ENCODE measurements at regions not wholly inside any gene's neighbourhood (a gene's known extent, or its start where the extent isn't known, plus 50 kb on each side); places are given as distances from the start of the nearest gene placed in this dataset.

GRCh38 chr12:73181244-73181643, 909.1 kb downstream of the TRHDE start:
- no CpG with 5 or more reads among the region's 7 CpGs for whole genome bisulfite sequencing (ENCODE audit: insufficient coverage)
- H3K79me2 ChIP-seq (ENCODE audit: insufficient read depth, low read length): no peaks in the 10 kb centered on the region

GRCh38 chr12:73185403-73185802, 913.2 kb downstream of the TRHDE start:
- H3K27ac Mint-ChIP-seq: no peak overlapping the region
- no peaks in the 10 kb centered on the region for H4K20me1 ChIP-seq (ENCODE audit: insufficient read depth, low read length)
- no peaks in the 10 kb centered on the region for H3K27me3 ChIP-seq (ENCODE audit: control insufficient read depth in 2 of 2, insufficient read depth in 2 of 2, low read length in 2 of 2)
- no peaks in the 10 kb centered on the region for H3K27me3 Mint-ChIP-seq (ENCODE audit: low read depth in 3 of 3)
- H3K4me1 Mint-ChIP-seq: no peaks in the 10 kb centered on the region
- H3K27ac ChIP-seq (ENCODE audit: low read depth in 1 of 2, low read length in 2 of 2): no peak overlapping the region
- intact Hi-C loops (cut with micrococcal nuclease): no loop called here
- no peak for TF ChIP-seq CTCF (IDR thresholded peaks at IDR 0.05)
- H3K4me2 ChIP-seq (replicated peaks; ENCODE audit: extremely low read depth, low read length, poor library complexity, severe bottlenecking): no peak overlapping the region
- H3K9me3 ChIP-seq (replicated peaks in 1 of 2; ENCODE audit: control insufficient read depth in 1 of 2, insufficient read depth in 1 of 2, low read length in 2 of 2): peaks cover 9 to 33% of the 10 kb centered on the region in 2 donors
- no peaks in the 10 kb centered on the region for H3K4me1 ChIP-seq (ENCODE audit: control insufficient read depth in 1 of 2, insufficient read depth in 2 of 2, low read length in 2 of 2)
- H3K36me3 ChIP-seq (replicated peaks in 1 of 2; ENCODE audit: control insufficient read depth in 1 of 2, insufficient read depth in 2 of 2, low read length in 2 of 2): no peaks in the 10 kb centered on the region
- H3K4me3 ChIP-seq (replicated peaks in 1 of 3; ENCODE audit: low read depth in 2 of 3, low read length in 3 of 3): no peak overlapping the region
- H2AFZ ChIP-seq (ENCODE audit: insufficient read depth, low read depth, low read length, poor library complexity, severe bottlenecking): no peak overlapping the region
- H3K4me3 Mint-ChIP-seq: no peak overlapping the region
- no peaks in the 10 kb centered on the region for H3K36me3 Mint-ChIP-seq
- no CpG with 5 or more reads among the region's 1 CpG for whole genome bisulfite sequencing (ENCODE audit: insufficient coverage)
- H3K79me2 ChIP-seq (ENCODE audit: insufficient read depth, low read length): no peaks in the 10 kb centered on the region
- DNase-seq: no peak
- peaks cover 3 to 23% (median 14%) of the 10 kb centered on the region in 7 donors for H3K9me3 Mint-ChIP-seq
- H3K9ac ChIP-seq (ENCODE audit: insufficient read depth, low read length, poor library complexity, severe bottlenecking): no peak overlapping the region

More at GRCh38 chr12:73181244-73181643, 909.1 kb downstream of the TRHDE start:
- H3K9ac ChIP-seq (ENCODE audit: insufficient read depth, low read length, poor library complexity, severe bottlenecking): no peak overlapping the region
- H4K20me1 ChIP-seq (ENCODE audit: insufficient read depth, low read length): no peaks in the 10 kb centered on the region
- H3K4me1 Mint-ChIP-seq: no peaks in the 10 kb centered on the region
- H3K27me3 ChIP-seq (ENCODE audit: control insufficient read depth in 2 of 2, insufficient read depth in 2 of 2, low read length in 2 of 2): no peaks in the 10 kb centered on the region
- H3K36me3 Mint-ChIP-seq: no peaks in the 10 kb centered on the region
- H3K36me3 ChIP-seq (replicated peaks in 1 of 2; ENCODE audit: control insufficient read depth in 1 of 2, insufficient read depth in 2 of 2, low read length in 2 of 2): no peaks in the 10 kb centered on the region
- H2AFZ ChIP-seq (ENCODE audit: insufficient read depth, low read depth, low read length, poor library complexity, severe bottlenecking): no peak overlapping the region
- no peak overlapping the region for H3K27ac Mint-ChIP-seq
- TF ChIP-seq CTCF (IDR thresholded peaks at IDR 0.05): no peak
- H3K4me3 ChIP-seq (replicated peaks in 1 of 3; ENCODE audit: low read depth in 2 of 3, low read length in 3 of 3): no peak overlapping the region
- no peak overlapping the region for H3K4me2 ChIP-seq (replicated peaks; ENCODE audit: extremely low read depth, low read length, poor library complexity, severe bottlenecking)
- no peaks in the 10 kb centered on the region for H3K4me1 ChIP-seq (ENCODE audit: control insufficient read depth in 1 of 2, insufficient read depth in 2 of 2, low read length in 2 of 2)
- peaks cover 18 to 26% of the 10 kb centered on the region in 2 donors for H3K9me3 ChIP-seq (replicated peaks in 1 of 2; ENCODE audit: control insufficient read depth in 1 of 2, insufficient read depth in 1 of 2, low read length in 2 of 2)
- peaks cover 0 to 3% (median 0%) of the 10 kb centered on the region in 3 donors for H3K27me3 Mint-ChIP-seq (ENCODE audit: low read depth in 3 of 3)
- H3K27ac ChIP-seq (ENCODE audit: low read depth in 1 of 2, low read length in 2 of 2): no peak overlapping the region
- H3K9me3 Mint-ChIP-seq: peaks cover 3 to 18% (median 13%) of the 10 kb centered on the region in 7 donors
- DNase-seq: no peak
- H3K4me3 Mint-ChIP-seq: no peak overlapping the region
- intact Hi-C loops (cut with micrococcal nuclease): no loop called here

All from CD14-positive monocyte (primary cell).